DMS153 (cell line): ENCODE measurements at regions not wholly inside any gene's neighbourhood (a gene's known extent, or its start where the extent isn't known, plus 50 kb on each side); places are given as distances from the start of the nearest gene placed in this dataset.
A peak's percentile ranks its signal among the peaks of the same experiment; 100 is the strongest.

Experiments used
- DNase-seq: peaks from one replicate; lab custom pipeline; 2025; lab: John Stamatoyannopoulos, UW

DNA sequence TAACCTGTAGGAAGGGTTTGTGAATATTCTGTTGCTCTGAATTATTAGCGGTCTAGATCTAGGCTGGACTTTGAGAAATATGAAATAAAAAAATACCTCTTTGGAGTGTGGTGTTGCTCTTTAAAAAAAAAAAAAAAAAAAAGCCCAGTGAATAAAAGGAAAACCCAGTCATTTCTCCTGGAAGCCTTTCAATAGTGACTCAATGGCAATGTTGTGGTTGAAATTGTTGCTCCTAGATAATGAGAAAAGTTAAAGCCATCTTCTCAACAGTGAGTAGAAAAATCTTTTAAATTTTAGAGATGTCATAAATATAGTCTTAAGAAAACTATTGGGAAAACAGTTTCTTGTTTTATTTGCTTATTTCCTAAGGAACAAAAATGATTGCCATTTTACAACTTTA, 135.3 kb downstream of the RFC3 start:
- DNase-seq, result no peak

DNA sequence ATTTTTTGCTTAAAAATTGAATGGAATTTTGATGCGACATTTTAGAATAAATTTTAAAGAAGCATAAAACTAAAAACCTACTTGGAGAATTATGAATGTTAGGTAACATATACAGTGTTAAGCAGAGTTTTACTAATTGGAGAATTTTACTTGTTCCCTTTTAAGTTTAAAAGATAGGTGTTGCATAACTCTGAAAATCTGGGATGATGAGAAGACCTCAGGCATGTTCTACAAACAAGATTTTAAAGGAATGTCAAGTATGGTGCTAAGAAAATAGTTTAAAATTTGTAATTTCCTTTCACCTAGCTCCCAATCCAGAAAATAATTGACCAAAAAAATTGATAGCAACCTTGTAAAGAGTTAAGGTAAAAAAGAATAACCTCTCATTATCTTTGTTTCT, 135.8 kb downstream of the RFC3 start:
- no peak for DNase-seq

DNA sequence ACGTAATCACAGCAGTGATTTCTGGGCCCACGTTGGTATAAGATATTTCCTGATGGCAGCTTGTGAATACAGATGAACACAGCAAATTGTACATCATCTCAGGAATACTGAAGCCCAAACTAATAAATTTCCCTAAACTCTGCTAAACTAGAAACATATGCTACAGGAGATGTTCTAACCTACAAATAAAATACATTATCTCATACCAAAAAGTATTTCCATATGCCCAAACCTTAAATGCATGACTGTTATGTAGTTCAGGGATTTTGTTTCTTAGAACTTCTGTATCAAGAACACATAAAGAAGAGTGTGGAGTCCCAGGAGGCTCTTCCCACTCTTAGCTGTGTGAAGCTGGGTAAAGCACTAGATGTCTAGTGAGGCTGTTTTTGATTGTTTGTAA, 138.4 kb downstream of the RFC3 start:
- no peak for DNase-seq

DNA sequence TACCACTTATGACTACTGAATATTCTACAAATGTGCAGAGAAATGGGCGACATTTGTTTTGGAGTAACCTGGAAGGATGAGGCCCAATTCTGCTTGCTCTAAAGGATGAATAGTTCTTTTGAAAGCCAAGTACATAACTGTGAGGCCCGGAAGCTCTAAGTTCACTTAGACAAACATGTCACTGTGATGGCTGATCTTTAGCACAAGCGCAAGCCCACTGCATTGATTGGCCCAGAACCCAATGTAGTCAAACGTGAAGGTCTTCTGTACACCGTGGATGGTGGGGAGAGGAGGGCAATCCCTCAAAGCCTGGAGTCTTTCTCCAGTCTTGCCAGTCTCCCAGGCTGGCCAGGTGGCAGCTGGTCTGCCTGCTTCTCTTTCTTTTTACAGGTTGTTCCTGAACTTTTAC, 139.6 kb downstream of the RFC3 start:
- DNase-seq, result no peak

DNA sequence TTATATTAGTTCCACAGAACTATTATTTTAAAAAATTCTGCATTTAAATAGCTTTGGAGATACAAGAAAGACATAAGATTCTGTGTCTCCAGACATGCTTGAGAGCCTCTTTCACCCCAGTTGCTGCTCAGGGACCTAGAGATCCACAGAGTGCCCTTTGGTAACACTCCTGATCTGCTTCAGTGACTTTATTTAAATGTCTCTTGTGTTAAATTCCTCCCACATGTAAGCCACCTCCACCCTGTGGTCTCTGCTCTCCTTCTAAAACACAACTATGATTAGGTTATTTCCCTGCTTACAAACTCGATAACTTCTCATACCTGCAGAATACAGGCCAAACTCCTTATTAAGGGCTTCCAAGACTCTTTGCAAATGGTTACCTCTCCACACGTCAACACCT, 141.0 kb downstream of the RFC3 start:
- no peak for DNase-seq

DNA sequence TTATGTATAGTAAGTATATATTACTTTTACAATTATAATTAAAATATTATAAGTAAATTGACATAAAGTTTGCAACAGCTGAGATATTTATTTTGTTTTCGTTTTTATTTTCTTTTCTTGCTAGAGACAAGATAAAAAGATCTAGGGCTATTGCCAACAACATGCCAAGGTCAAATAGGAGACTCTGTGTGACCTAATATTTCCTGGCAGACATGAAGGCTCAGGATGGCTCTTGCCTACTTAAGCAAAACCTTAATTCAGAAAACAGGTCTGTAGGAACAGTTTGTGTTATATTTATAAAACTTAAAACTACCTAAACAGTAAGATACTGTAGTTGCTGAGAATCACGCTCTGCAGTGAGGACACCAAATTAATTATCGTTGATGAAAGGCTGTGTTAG, 145.2 kb downstream of the RFC3 start:
- no peak for DNase-seq

DNA sequence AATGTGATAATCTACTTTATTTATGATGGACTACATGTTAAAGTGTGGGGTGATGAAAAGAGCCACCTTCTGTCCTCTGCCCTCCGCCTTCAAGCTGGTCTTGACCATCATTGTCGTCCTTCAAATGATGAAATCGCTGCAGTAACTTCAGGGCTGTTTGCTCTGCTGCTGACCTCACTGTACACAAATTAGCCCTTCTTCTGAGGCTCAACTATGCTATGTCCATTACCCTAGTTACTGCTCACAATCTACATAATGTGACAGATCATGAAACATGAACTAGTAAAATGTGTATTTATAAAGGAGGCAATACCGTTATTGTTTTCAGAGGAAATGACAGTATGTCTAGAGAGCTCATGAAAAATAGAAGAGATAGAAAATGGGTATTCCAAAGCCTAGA, 145.9 kb downstream of the RFC3 start:
- DNase-seq, result no peak

DNA sequence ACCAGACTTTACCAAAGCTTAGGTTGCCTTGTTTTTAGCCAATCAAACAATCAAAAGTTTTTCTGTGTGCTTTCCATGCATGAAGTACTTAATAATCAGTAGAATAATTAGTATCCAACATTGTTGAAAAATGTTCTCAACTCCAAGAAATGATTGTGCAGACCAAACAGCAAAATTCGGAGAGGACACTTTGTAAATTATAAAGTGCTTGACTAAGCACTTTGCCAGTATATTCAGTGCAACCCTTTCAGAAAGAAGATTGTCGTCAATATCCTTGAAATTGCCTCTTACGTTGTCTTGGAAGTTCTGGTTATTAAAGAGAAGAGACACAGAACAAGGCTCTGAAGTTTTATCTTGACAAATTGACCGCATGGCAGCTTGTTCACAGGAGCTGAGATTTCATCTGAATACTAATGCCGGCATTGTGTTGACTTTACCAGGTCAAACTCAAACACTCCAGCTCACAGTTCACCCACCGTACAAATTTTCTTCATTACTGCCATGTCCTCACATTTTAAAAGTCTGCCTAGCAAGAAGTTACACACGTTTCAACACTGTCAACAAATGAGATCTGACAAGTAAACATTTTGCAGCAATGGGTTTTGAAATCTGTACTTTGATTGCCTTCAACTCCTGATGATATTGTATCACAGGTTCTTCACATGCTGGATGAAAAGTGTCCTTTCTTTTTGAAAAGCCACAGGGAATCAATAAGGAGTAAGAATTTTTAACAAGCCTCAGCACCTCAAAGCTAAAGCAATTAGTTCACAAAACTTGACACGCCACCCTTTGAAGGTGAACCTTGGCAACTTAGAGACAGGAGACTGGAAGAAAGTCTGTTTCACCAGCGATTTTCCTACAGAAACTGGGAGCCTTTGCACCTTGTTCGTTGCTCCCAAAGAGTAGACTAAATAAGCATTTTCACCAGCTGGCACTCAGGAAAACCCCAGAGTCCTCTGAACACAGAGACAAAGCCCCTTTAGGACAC, 150.9 kb downstream of the RFC3 start:
- no peak for DNase-seq

DNA sequence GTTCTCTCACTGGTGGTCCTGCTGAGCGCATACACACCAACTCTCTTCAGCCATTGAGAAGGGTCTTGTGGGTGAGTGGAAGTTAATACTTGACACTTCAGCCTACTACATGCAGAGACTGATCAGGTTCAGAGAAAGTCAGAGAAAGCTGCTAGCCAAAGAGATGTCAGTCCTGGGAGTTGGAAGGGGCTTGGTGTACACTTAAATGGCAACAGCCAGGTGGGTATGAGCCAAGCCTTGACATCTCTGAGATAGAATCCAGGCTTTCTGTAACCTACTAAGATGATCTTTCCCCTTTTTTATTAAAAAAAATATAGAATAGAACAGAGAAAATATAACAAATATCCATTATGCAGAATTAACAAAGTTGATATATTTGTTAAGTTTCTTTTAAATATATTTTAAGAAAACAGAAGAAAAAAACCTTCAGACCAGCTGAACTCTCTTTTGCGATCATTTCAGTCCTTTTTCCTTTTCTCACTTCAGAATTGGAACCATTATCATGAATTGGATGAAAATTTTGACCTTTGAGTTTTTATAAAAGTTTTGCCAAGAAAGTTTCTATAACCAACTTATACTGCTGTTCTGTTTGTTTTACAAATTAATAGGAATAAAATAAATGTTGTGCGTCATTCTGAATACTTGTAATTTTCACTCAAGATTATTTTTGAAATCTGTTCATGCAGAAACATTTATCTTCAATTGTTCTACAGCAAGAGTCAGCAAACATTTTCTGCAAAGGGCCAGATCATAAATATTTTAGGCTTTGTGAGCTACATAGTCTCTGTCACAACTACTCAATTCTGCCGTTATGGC, 153.0 kb downstream of the RFC3 start:
- no peak for DNase-seq

DNA sequence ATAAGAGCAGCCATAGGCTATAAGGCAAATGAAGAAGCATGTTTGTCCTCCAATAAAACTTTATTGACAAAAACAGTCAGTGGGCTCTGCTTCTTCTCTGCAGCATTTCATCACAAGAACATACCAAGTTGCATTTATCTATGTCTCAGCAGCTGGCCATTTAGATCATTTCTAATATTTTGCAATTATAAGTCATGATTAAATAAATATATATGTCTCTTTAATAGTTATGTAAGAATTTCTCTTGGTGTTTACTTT, 153.5 kb downstream of the RFC3 start:
- no peak for DNase-seq

DNA sequence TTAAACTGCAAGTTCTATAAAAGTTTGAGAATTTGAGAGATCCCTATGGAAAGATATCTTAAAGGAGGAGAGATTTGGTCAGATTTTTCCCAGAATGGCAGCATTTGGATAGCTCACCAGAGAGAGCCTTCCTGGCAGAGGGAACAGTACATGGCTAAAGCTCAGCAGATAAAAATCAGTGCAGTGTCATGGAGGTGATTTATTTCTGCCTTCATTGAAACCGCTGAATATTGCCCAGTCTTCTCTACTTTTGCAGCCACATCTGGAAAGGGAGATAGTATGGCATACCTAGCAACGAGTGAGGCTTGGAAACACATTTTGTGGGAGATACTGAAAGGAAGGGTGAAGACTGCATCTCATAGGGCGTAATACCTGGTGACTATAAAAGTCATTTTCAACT, 155.2 kb downstream of the RFC3 start:
- DNase-seq, result no peak

DNA sequence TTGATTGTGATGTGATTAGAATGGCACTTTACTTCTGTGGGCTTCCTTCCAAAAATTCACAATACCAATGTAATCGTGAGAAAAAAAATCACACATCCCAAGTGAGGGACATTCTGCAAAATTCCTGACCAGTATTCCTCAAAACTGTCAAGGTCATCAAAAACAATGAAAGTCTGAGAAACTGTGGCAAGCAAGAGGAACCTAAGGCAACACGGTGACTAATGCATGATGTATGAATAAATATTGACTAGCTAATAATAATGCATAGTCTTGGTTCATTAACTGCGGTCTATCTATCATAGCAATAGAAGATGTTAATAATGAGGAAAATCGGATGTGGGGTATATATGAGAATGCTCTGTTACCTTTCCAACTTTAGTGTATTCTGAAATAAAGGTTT, 159.0 kb downstream of the RFC3 start:
- DNase-seq, result no peak

DNA sequence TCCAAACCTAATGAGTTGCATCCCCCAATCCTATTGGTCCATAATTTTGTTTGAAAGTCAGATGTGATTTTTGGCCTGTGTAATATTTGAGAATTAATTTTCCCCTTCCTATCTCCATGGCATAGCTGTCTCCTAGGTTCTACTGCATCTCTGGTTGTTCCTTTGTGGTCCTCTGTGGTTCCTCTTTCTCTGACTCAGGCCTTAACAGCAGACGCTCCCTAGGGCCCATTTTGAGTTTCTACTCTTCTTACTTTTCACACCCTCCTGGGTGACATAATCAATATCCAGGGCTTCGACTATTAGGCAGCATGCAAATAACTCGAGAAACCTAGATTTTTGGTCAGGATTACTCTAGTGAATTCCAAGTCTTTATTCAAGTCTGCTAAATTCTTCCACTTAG, 160.7 kb downstream of the RFC3 start:
- DNase-seq, result no peak

DNA sequence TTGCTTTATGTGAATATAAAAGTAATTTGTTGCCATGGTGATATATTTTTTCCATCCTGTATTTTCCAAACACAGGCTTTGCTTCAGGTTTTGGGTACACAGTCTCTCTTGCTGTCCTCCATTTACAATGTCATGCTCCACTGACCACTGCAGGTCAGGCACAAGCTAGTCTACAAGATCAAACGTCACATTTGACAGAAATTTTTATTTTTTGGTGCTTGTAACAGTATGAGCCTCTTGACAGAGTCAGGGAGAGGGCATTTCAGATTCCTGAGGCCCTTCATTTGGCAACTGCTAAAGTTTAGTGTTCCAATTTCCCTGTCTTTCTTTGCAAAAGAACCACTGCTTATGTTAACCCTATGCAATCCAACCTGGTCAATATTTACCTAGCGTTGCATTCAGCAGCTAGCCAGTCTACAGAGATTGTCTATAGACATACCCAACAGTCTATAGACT, 175.0 kb downstream of the RFC3 start:
- DNase-seq, result peak; percentile 38

DNA sequence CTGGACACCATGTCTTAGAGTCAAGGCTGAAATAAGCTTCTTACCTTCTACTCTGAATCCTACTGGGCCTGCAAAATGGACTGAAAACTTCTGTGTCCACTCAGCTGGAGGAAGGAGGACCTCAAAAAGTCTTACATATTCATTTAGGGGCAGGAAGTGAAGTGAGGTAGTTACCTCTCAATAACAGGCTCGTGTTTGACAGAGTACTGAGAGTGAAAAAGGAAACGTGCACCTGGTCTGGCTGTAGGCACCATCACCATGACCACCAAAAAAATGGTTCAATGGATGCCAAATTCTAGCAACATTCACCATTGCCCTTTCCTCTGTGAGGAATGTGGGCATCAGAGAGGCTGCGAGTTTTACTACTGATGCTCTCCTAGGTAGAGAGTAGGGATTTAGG, 176.2 kb downstream of the RFC3 start:
- no peak for DNase-seq

DNA sequence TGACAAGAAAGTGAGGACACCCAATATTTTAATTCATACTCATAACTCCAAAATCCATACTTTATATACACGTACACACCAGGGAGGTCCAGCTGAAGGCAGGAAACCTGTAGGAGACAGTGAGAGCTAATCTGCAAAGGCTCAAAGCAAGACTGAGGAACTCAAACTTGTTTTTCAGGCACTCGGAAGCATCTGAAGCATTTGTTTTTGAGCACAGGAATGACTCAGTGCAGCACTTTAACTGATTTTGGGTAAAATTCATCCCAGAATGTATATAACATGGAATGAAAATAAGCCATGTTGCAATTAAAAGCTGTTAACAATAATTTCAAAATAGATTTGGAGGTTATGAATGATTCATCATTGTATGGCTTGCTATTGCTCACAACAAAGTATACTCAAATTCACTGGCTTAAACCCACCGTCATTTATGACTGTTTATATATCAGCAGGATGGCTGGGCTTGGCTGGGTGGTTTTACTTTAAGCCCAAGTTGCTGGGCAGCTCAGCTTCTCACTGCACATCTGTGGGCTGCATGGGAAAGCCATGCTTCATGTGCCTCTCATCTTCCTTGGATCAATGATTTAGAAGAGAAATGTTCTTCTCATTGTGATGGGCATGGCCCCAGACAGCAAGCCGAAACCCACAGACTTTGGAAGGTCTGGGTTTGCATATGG, 177.0 kb downstream of the RFC3 start:
- no peak for DNase-seq

DNA sequence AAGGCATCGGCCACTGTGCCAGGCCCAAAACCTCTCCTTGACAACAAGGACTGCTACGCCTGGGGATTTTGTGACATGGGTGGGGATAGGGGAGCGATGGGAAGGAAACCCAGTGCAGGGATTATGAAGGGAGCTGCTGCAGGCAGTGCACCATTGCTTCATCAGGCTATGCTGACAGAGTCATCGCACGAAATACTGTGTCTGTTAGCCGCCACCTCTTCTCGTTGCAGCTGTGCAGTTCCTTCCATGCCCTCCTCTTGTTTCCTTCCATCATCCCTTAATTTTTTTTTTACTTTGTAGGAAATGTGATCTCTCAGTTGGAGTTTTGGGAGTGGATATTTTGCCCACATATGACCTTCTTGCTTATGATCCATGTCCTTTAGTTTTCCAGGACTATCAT, 178.7 kb downstream of the RFC3 start:
- no peak for DNase-seq

DNA sequence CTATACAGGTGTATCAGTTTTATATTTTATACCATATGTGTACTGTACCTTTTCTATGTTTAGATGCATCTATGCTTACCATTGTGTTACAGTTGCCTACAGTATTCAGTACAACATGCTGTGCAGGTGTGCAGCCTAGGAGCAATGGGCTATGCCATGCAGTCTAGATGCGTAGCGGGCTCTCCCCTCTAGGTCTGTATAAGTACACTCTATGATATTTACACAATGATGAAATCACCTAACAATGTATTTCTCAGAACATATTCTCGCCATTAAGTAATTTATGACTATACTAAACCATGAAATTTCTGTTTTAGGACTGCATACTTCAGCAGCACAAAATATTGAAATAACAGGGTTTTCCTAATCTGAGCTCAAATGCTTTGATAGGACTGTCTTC, 179.6 kb downstream of the RFC3 start:
- no peak for DNase-seq

DNA sequence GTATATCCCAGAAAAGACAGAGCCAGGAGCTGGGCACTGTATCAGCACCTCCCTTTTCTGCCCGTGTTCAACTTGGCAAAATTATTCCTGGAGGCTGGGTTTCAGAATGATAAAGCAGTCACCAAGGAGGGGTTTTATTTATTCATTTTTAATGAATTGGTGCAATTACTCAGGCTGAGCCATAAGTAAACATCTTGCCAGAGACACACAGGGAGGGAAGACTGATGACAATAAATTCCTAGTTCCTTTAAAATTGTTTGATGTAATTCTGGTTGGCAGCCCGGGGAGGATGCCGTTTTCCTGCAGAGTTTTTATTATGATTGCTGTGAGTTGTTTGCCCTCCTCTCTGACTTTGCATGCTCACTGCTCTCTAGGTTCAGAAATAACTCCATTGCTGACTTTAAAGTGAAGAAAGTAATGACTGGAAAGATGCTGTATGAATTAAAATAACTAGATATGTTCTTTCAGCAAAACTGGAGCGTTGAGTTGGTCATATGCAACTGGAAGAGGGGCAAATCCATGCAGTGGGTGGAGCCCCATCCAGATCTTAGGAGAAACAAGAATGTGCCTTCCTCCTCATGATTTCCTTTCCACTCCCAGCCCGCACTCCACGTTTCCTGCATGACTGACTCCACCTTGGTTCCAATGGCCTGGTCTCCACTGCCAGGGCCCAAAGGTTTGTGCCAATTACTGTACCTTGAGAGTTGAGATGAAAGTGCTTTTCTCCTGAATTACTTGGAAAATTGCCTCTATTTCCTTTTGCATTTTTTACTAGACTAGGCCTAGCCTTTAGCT, 182.1 kb downstream of the RFC3 start:
- DNase-seq, result no peak

DNA sequence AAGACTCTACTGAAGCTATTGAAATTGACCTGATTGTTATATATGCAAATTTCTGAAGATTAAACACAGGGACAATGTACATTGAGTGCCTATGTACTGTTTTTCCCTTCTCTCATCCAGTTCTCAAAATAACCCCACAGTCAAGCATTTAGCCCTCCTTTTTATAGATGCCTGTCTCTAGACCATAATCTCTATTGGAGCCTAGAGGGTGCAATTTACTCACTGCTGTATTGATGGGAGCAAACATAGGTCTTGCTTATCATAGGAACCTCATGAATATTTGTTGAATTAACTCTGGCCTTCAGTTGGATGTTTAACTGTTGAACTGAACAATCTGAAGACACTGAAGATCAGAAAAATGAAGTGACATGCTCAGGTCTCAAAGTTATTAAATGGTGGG, 183.0 kb downstream of the RFC3 start:
- no peak for DNase-seq

DNA sequence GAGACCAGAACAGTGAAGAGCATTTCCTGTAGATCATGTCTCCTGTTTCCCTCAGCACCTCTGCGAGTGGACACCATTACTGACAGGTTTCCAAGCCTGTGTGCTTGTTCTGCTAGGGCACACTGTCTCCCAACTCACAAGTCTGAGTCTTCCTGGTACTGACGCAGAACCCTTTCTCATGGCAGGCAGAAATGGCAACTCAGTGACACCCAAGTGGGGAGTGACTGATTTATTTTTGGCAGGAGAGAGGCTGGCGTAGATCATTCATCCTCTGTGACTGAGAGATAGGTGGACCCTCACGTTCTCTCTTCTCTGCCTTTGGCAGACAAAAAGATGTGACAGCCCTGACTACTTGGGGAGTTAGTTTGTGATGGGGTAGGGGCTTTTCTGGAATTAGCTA, 183.4 kb downstream of the RFC3 start:
- DNase-seq, result no peak

DNA sequence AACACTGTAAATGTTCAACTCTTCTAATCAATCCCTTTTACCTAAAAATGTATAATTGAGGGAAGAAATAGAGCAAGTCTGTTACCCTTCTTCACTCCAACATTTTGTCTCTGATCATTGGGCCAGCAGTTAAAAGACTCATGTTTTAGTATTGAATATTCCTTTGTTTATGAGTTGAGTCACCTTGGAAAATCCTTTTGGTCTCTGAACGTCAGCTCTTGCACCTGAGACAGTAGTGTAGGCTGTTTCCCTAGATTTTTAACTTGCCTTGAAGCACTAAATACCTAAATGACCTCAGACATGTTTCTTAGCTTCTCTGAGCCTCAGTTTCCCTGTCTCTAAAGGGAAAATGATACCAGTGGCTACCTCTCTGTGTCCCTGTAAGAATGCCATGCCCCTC, 184.2 kb downstream of the RFC3 start:
- DNase-seq, result no peak
